H9 (cell line): ENCODE measurements at regions not wholly inside any gene's neighbourhood (a gene's known extent, or its start where the extent isn't known, plus 50 kb on each side); places are given as distances from the start of the nearest gene placed in this dataset.

ENCODE experiments used
- DNase-seq: peaks from one replicate; pipeline ENCODE4 v3.0.0-alpha.2; 2017
- H2AFZ ChIP-seq: one replicate; pipeline ENCODE4 v1.6.1; 2013; ENCODE audit warnings: mild to moderate bottlenecking, low read length, control low read depth, moderate library complexity
- H2AK5ac ChIP-seq: 2 replicates; pipeline ENCODE4 v1.6.1; 2013; ENCODE audit warnings: low read length, control low read depth, mixed read lengths; ENCODE audit not compliant: insufficient read length
- H2BK120ac ChIP-seq: one replicate; pipeline ENCODE4 v1.6.1; 2013; ENCODE audit warnings: low read depth, mild to moderate bottlenecking, low read length, control low read depth, inconsistent platforms; ENCODE audit not compliant: poor library complexity, severe bottlenecking
- H2BK12ac ChIP-seq: 2 replicates; pipeline ENCODE4 v1.6.1; 2013; ENCODE audit warnings: low read length, control low read depth, mixed read lengths, low read depth; ENCODE audit not compliant: insufficient read length
- H2BK15ac ChIP-seq: 2 replicates; pipeline ENCODE4 v1.6.1; 2013; ENCODE audit warnings: low read depth, low read length, control low read depth
- H2BK20ac ChIP-seq: one replicate; pipeline ENCODE4 v1.6.1; 2013; ENCODE audit warnings: low read depth, mild to moderate bottlenecking, low read length, control low read depth, inconsistent platforms; ENCODE audit not compliant: poor library complexity, severe bottlenecking
- H2BK5ac ChIP-seq: 2 replicates; pipeline ENCODE4 v1.6.1; 2013; ENCODE audit warnings: low read length, control low read depth, mixed read lengths; ENCODE audit not compliant: insufficient read length
- H3K14ac ChIP-seq: 2 replicates; pipeline ENCODE4 v1.6.1; 2013; ENCODE audit warnings: low read length, control low read depth; ENCODE audit not compliant: insufficient read depth
- H3K18ac ChIP-seq: 2 replicates; pipeline ENCODE4 v1.6.1; 2013; ENCODE audit warnings: low read depth, mild to moderate bottlenecking, mixed read lengths, low read length, control low read depth; ENCODE audit not compliant: insufficient read length
- H3K23ac ChIP-seq: 2 replicates; pipeline ENCODE4 v1.6.1; 2013; ENCODE audit warnings: low read length, control low read depth, mixed read lengths, low read depth; ENCODE audit not compliant: insufficient read length
- H3K23me2 ChIP-seq: 2 replicates; pipeline ENCODE4 v1.6.1; 2013; ENCODE audit warnings: low read depth, mild to moderate bottlenecking, mixed read lengths, low read length, control low read depth; ENCODE audit not compliant: insufficient read length, poor library complexity, severe bottlenecking
- H3K27ac ChIP-seq: 2 replicates; pipeline ENCODE4 v1.5.1; 2013; ENCODE audit warnings: low read length, control low read depth, mixed read lengths, low read depth; ENCODE audit not compliant: insufficient read length
- H3K27me3 ChIP-seq: 2 replicates; pipeline ENCODE4 v1.6.1; 2013; ENCODE audit warnings: low read length, control low read depth, inconsistent platforms; ENCODE audit not compliant: insufficient read depth
- H3K4ac ChIP-seq: 2 replicates; pipeline ENCODE4 v1.6.1; 2013; ENCODE audit warnings: low read depth, mild to moderate bottlenecking, control low read depth, inconsistent platforms, low read length, moderate library complexity
- H3K4me1 ChIP-seq: 2 replicates; pipeline ENCODE4 v1.6.1; 2013; ENCODE audit warnings: low read length, control low read depth, inconsistent platforms; ENCODE audit not compliant: insufficient read depth
- H3K4me2 ChIP-seq: 2 replicates; pipeline ENCODE4 v1.6.1; 2013; ENCODE audit warnings: low read length, control low read depth, mixed read lengths; ENCODE audit not compliant: insufficient read length, insufficient read depth
- H3K56ac ChIP-seq: 2 replicates; pipeline ENCODE4 v1.6.1; 2013; ENCODE audit warnings: low read depth, mild to moderate bottlenecking, mixed read lengths, low read length, control low read depth; ENCODE audit not compliant: insufficient read length
- H3K79me1 ChIP-seq: 2 replicates; pipeline ENCODE4 v1.6.1; 2013; ENCODE audit warnings: low read depth, mild to moderate bottlenecking, moderate library complexity, low read length, control low read depth, inconsistent platforms; ENCODE audit not compliant: insufficient read depth, poor library complexity, severe bottlenecking
- H3K79me2 ChIP-seq: 2 replicates; pipeline ENCODE4 v1.6.1; 2013; ENCODE audit warnings: low read length, control low read depth, inconsistent platforms; ENCODE audit not compliant: insufficient read depth
- H3K9ac ChIP-seq: 2 replicates; pipeline ENCODE4 v1.6.1; 2013; ENCODE audit warnings: low read length, control low read depth, mixed read lengths; ENCODE audit not compliant: insufficient read length; ENCODE audit errors: extremely low read depth
- H3K9me3 ChIP-seq: one replicate; pipeline ENCODE4 v1.6.1; 2013; ENCODE audit warnings: low read depth, low read length, inconsistent platforms; ENCODE audit not compliant: control insufficient read depth
- H3T11ph ChIP-seq: one replicate; pipeline ENCODE4 v1.6.1; 2013; ENCODE audit warnings: mild to moderate bottlenecking, low read length, control low read depth, inconsistent platforms
- H4K20me1 ChIP-seq: one replicate; pipeline ENCODE4 v1.6.1; 2013; ENCODE audit not compliant: control insufficient read depth, insufficient read length, insufficient read depth
- H4K5ac ChIP-seq: 2 replicates; pipeline ENCODE4 v1.6.1; 2013; ENCODE audit warnings: low read depth, mild to moderate bottlenecking, mixed read lengths, low read length, control low read depth; ENCODE audit not compliant: insufficient read length
- H4K8ac ChIP-seq: replicated peaks from 2 replicates; pipeline ENCODE4 v1.6.1; 2013; ENCODE audit warnings: low read length, control low read depth, mixed read lengths, low read depth; ENCODE audit not compliant: insufficient read length
- H4K91ac ChIP-seq: 2 replicates; pipeline ENCODE4 v1.6.1; 2013; ENCODE audit warnings: low read depth, mild to moderate bottlenecking, moderate library complexity, mixed read lengths, low read length, control low read depth; ENCODE audit not compliant: insufficient read length
- H3K27ac Mint-ChIP-seq, 3 experiments: 2 replicates in 2 of 3; 3 replicates in 1 of 3; pipeline ENCODE4 v1.8.0; 2020 to 2021; ENCODE audit warnings: mixed read lengths in 3 of 3, mild to moderate bottlenecking in 1 of 3, moderate library complexity in 1 of 3
- H3K27me3 Mint-ChIP-seq: 2 replicates; pipeline ENCODE4 v1.8.0; 2021; ENCODE audit warnings: low read depth, mild to moderate bottlenecking, moderate library complexity, mixed read lengths
- H3K36me3 Mint-ChIP-seq, 3 experiments: 2 replicates in 2 of 3; 3 replicates in 1 of 3; pipeline ENCODE4 v1.8.0; 2020 to 2021; ENCODE audit warnings: low read depth in 3 of 3, mixed read lengths in 3 of 3; ENCODE audit not compliant: insufficient read depth in 1 of 3
- H3K4me1 Mint-ChIP-seq, 2 experiments: 2 replicates each; pipeline ENCODE4 v1.8.0; 2020; ENCODE audit warnings: mixed read lengths in 2 of 2
- H3K4me3 Mint-ChIP-seq, 2 experiments: 2 replicates in 1 of 2; 3 replicates in 1 of 2; pipeline ENCODE4 v1.8.0; 2020 to 2021; ENCODE audit warnings: mild to moderate bottlenecking in 2 of 2, mixed read lengths in 2 of 2, moderate library complexity in 1 of 2
- H3K9me3 Mint-ChIP-seq, 2 experiments: 2 replicates in 1 of 2; 3 replicates in 1 of 2; pipeline ENCODE4 v1.8.0; 2020; ENCODE audit warnings: mild to moderate bottlenecking in 2 of 2, mixed read lengths in 2 of 2, moderate library complexity in 1 of 2
- CTCF ChIP-seq: fragments of 200-600 bp; sonication (generic); conservative IDR thresholded peaks from 3 replicates; pipeline ENCODE4 v1.8.0; 2021; ENCODE audit warnings: antibody characterized with exemption, mild to moderate bottlenecking
- WGBS: extraction: QIAGEN DNeasy Blood & Tissue Kit; methylation state at CpG from one replicate; pipeline ENCODE4 v1.1.7; 2013; ENCODE audit warnings: missing lambda C conversion rate, low lambda C conversion rate, mixed read lengths; ENCODE audit not compliant: insufficient read length; ENCODE audit errors: extremely low coverage; 5-methylcytosine and 5-hydroxymethylcytosine counted together

- WGBS: no CpG with 5 or more reads among the region's 1 CpG
- Mint-ChIP-seq H3K4me1 (peaks cover 4 to 15% of the 10 kb centered on the region in 2 experiments), H3K36me3 (no peaks in the 10 kb centered on the region), H3K4me3 (no peak overlapping the region), H3K27me3 (peaks cover 7% of the 10 kb centered on the region), H3K27ac (no peak overlapping the region; a peak in 1 of 7 replicates), H3K9me3 (no peaks in the 10 kb centered on the region)
- no peak overlapping the region for H4K8ac ChIP-seq
- no peak overlapping the region for H2BK15ac ChIP-seq
- no peak overlapping the region for H3K18ac ChIP-seq
- no peak overlapping the region for H2BK5ac ChIP-seq
- H3K79me1 ChIP-seq: no peaks in the 10 kb centered on the region
- H4K91ac ChIP-seq: no peak overlapping the region
- H3K27ac ChIP-seq: no peak overlapping the region
- H3K9me3 ChIP-seq: no peaks in the 10 kb centered on the region
- H2BK12ac ChIP-seq: no peak overlapping the region
- H3K27me3 ChIP-seq: no peaks in the 10 kb centered on the region
- no peak overlapping the region for H2AK5ac ChIP-seq
- no peak overlapping the region for H2BK120ac ChIP-seq
- H2BK20ac ChIP-seq: no peak overlapping the region
- no peak overlapping the region for H3K23ac ChIP-seq
- H4K5ac ChIP-seq: no peak overlapping the region
- H3K56ac ChIP-seq: no peak overlapping the region
- no peaks in the 10 kb centered on the region for H3K23me2 ChIP-seq
- no peaks in the 10 kb centered on the region for H4K20me1 ChIP-seq
- no peak overlapping the region for H3K14ac ChIP-seq
- H3K79me2 ChIP-seq: no peaks in the 10 kb centered on the region
- DNase-seq: no peak
- H2AFZ ChIP-seq: no peak overlapping the region
- no peak overlapping the region for H3K4me2 ChIP-seq
- no peak overlapping the region for H3K9ac ChIP-seq
- no peak overlapping the region for H3T11ph ChIP-seq
- TF ChIP-seq CTCF: no peak
- H3K4me1 ChIP-seq: peaks cover 3% of the 10 kb centered on the region; the same call in 1 of the 2 replicates
- no peak overlapping the region for H3K4ac ChIP-seq
Measured at GRCh38 chr9:124135813-124136365, 121.9 kb upstream of the NEK6 start.
